ENCODE measurements at regions not wholly inside any gene's neighbourhood (a gene's known extent, or its start where the extent isn't known, plus 50 kb on each side); places are given as distances from the start of the nearest gene placed in this dataset.

DNA sequence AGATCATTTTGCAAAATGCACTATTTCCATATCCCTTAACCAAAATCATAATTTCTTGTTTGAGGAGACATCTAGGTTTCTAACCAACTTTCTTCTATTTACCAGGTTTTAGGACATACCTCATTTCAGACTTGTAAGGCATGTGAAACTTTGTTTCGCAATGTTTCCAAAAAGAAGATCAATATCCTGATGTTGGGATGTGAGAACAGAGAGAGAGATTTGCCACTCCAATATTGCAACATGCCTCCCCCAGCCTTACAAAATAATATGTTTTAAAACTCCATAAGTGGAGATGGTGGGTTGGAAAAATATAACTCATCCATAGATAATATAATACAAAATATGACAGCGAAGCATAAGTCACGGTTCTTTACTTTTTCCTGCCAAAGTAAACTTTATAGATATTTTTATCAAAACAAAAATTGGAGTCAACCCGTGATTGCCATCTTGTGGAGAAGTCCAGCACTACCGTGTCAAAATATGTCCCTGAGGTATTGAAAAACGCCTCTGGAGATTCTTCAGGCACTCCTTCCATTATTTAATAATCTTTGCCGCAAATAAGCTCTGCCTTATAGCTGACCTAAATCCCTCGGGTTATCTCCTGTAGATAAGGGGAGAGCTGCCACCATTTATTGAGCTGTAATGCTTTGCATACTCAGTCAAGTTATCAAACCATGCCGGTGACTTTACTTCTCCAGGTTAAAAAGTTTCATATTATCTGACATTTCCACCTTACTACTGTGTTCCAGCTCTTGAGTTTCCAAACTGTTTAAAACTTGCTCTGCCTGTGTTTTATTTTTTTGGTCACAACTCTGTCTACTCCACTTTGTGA is 534.2 kb downstream of the HACE1 start:
- DNase-seq (ENCODE audit: low read depth in 2 of 2): no peak

DNA sequence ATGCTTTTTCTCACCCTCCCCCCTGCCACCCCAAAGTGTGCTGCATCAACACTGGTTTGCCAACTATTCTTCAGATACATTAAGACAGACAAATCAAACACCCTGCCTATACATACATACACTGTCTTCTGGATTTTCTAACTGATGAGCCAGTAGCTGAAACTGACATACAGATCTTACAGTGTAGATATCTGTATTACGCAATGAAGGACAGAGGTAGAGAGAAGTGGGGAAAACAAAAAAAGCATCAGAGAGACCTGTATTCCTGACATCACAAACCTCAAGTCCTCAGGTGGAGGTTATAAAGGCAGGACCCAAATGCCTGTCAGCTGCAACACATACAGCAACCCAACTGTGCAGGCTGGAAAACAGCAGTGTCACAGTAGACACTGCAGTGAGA is 535.4 kb downstream of the HACE1 start:
- no peak for DNase-seq (ENCODE audit: low read depth in 2 of 2)

DNA sequence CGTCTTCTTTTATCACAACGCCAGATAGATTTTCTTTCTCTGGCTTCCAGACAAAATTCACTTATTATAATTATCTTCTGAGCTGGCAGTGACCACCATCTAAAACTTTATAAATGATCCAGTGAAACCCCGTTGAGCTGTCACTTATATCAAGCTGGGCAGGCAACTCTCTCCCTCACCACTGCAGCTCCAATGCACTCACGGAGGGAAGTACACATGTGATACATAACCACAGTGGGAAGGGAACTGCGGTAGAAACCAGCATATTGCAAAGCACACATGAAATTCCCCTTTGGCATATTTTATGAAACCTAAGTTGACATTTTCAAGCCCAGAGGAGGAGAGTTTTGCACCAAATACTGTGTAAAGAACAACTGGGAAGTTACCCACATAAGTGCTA is 536.9 kb downstream of the HACE1 start:
- no peak for DNase-seq (ENCODE audit: low read depth in 2 of 2)

DNA sequence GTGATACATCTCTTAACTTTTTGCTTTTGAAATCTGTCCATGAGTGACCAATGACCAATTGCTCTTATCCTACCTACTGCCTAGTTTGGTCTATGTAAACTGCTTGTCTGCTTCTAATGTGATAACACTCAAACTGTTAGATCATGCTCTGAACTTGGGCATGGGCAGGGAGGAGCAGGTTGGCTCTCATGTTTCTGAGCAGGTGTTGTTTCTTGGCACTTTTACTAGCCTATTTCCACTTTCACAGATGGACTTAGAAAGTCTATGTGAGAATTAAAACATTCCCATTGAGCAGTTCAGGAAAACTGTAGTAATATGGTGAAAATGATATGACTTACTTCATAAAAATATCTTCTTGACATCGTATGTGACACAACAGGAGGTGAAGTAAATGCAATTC is 538.4 kb downstream of the HACE1 start:
- no peak for DNase-seq (ENCODE audit: low read depth in 2 of 2)

DNA sequence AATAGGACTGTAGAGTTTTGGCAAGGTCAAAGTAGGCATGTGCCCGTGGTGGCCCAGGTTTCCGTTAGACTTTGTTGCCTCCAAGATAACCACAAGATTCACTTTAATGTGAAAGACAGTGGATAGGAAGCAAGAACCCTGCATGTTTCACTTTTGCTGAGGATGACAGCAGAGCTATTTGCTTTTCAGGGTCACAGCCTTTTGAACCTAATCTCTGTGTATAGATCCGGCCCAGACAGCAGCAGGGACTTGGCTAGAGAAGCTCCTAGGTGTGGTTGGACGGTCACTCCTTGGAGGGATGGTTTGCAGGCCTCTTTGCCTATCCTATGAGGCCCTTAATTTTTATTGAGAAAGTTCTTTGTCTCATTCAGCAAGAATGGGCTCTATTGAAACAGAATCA is 538.8 kb downstream of the HACE1 start:
- DNase-seq (ENCODE audit: low read depth in 2 of 2): no peak

DNA sequence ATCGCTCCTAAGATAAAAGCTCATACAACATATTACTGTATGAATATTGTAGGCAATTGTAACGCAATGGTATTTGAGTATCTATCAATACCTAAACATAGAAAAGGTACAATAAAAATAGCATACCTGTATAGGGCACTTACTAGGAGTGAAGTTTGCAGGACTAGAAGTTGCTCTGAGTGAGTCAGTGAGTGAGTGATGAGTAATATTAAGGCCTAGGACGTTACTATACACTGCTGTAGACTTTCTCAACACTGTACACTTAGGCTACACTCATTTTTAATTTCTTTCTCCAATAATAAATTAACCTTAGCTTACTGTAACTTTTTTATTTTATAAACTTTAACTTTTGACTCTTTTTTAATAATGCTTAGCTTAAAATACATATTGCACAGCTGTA is 546.9 kb downstream of the HACE1 start:
- DNase-seq (ENCODE audit: low read depth in 2 of 2): no peak

DNA sequence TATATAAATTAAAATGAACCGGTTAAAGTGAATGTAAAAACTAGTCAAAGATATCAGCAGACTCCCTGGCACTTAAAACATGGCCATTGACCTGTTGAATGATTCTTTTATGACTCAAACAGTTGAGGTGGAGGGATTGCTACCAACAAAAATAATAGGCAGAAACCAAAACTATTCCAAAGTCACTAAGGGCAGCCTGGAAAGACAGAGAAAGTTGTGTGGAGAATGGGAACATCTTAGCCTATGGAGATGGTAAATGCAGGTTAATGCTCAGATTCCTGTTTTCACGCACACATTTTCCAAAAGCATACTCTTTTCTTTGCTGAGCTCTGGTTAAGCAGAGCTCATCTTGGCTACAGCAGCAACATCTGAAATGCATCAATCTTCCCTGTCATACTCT is 553.5 kb downstream of the HACE1 start:
- DNase-seq (ENCODE audit: low read depth in 2 of 2): no peak

DNA sequence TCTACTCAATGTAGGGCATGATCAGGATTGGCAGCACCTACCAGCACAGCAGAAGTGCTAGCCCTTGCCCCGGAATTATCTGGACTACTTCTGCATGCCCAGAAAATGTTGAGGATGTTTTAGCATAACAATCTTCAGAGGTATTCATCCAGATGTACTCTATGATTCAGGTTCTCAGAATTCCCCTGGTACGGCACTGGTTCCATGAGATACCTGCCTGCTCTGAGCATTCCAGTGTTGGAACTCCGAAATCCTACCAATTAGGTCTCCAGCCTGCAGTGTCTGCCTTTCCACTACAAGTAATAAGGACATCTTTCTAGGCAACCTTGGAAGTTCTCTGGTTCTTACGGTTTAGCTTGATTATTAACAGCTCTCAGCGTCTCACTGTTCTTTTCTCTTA is 554.5 kb downstream of the HACE1 start:
- no peak for DNase-seq (ENCODE audit: low read depth in 2 of 2)

DNA sequence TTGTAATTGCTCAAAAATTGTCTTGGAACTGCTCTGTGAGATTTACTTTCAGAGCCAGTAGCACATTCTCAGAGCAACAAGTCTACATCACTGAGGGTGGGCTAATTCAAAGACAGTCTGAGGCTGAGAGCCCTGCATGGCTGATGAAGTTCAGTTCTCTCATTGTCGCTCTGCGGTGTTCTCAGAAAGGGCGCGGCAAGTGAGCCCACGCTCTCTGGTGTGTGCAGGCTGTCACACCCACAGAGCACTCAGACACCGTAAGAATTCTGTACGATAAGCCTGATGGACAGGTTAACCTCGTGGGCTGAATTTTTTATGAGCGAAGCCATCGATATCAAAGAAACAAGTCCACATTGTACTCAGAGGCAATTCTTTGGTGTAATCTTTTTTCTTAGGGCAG is 557.8 kb downstream of the HACE1 start:
- DNase-seq (ENCODE audit: low read depth in 2 of 2): no peak

DNA sequence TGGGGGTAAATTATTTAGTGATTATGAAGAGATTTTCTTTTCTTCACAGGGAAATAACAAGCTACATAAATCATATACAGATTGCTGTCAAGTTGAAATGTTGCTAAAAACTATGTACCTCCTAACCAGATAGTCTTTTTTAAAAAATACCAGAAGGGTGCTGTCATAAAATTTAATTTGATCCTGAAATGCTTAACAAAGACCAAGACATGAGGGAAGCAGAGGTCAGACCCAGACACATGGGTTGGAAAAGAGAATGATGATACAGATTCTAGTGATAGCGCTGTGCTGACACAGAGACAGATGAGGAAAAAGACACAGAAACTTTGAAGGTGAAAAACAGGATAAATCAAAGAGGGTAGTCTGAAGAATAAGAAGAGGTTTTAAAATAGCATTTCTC is 573.1 kb downstream of the HACE1 start:
- DNase-seq (ENCODE audit: low read depth in 2 of 2): no peak

DNA sequence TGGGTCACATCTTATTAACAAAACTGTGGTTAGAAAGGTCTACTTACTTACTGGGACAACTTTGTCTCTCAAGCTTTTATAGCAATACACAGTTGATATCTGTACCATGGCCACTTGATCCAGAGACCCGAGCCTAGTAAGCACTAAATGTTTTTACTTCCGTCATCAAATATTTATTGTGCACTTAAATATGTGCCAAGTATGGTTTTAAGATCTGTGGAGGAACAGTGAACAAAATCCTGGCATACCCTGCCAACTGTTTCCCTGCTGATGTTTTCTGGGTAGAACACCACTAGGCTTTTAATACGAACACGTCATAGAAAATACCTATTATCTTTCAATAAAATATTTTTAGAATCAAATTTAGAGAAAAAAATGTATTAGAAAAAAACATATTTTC is 574.8 kb downstream of the HACE1 start:
- DNase-seq (ENCODE audit: low read depth in 2 of 2): no peak

DNA sequence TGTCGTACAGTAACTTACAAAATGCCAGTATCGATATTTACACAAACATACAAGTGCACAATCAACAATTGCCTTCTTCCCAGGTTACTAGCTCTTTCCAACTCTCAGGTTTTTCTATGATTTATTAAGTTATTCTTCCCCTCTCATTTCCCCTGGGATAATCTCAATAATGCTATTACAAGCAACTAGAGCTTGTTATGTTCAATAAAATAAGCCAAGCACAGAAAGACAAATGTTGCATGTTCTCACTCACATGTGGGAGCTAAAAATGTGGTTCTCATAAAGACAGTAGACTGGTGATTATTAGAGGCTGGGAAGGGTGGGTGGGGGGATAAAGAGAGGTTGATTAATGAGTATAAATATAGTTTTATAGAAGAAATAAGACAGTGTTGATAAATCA is 577.1 kb downstream of the HACE1 start:
- DNase-seq (ENCODE audit: low read depth in 2 of 2): no peak

DNA sequence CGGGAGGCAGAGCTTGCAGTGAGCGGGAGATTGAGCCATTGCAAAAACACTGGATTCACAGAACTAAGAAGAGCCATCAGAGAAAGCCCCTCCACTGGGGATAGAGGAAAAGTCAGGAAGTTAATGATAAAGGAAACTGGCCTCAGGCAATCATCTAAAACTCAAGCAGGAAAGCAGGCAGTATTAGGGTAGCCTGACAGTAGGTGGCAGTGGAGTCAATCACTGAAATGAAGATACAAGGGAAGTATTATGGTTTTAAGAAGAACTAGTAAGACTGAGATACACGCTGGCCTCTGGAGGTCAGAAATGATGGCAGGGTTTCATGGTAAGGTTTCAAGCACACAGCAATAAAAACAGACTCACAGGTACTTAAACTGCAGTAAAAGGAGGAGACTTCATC is 578.3 kb downstream of the HACE1 start:
- no peak for DNase-seq (ENCODE audit: low read depth in 2 of 2)

DNA sequence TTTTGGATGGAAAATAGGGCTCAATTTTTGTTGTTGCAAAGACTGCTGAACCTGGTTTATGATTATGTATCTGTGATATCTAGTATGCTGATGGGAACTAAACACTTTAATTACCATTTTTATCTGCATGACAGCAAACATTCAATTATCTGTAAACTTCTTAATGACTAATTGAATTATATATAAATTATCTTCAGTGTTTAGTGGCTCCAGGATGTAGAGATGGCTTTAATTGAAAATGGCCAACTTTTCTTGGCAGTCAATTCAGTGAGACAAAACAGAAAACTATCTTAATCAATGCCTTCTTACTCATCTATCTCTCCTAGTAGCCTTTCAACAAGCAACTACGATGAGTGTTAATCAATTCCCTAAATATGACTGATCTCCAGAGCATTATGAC is 591.3 kb downstream of the HACE1 start:
- no peak for DNase-seq (ENCODE audit: low read depth in 2 of 2)

DNA sequence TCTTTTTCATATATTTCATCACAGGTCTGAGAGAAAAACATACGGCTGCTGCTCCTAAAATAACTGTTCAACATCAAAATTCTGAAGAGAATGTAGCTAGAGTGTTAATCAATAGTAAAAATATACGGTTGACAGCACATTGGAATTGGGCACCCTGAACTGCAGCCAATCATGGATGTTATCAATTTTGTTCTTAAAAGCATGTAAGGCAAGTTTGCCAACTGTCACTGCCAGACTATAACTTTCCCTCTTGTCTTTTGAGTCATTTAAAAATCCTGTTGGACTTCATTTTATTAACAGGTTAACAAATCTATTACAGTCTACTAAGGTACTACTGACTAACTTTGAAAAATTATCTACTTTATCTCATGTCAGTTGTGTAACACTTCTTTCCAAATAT is 592.8 kb downstream of the HACE1 start:
- DNase-seq (ENCODE audit: low read depth in 2 of 2): no peak

DNA sequence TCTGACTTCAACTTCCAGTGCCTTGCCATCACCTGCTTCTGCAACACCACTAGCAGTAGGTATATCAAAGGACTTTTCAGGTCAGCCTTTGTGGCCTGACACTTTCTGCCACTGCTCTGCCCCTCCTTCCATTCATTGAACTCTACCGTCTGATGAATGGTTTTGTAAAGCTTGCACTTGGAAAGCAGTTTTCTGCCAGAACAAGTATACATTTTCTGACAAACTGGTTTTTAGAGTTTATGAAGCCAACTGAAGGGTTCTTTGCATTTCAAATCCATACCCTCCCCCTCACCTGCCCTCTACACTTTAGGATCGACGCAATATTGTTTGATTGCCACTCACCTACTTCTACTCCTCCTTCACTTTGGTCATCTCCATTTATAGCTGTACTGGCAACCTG is 603.1 kb downstream of the HACE1 start:
- DNase-seq (ENCODE audit: low read depth in 2 of 2): no peak

DNA sequence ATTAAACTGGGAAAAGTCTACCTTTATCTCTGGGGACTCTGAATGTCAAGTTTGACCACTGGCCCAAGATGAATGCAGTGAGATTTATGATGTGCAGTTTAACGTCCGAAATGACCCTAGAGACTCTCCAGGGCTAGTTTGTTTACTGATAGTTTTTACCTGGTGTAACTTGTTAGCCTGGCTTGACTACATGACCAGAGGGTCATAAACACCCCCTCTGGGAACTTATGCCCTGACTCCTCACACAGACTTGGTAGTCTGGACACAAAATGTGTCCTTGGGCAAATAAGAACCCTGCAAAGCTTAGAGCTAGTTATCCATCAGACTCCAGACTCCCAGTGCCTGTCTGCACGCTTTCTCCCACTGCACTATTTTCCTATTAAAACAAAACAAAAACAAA is 606.5 kb downstream of the HACE1 start:
- DNase-seq (ENCODE audit: low read depth in 2 of 2): no peak

DNA sequence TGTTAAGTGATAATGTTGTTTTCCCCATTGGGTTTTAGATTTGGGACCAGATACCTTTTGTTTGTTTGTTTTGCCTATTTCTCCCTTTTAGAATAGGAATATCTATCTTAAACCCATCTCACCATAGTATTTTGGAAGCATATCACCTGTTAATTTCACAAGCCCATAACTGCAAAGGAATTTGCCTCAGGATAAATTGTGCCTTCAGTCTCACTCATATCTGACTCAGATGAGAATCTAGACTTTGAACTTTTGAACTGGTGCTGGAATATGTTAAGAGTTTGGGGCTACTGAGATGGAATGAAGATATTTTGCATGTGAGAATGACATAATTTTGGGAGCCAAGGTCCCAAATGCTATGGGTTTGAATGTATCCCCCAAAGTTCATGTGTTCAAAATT is 607.4 kb downstream of the HACE1 start:
- no peak for DNase-seq (ENCODE audit: low read depth in 2 of 2)

DNA sequence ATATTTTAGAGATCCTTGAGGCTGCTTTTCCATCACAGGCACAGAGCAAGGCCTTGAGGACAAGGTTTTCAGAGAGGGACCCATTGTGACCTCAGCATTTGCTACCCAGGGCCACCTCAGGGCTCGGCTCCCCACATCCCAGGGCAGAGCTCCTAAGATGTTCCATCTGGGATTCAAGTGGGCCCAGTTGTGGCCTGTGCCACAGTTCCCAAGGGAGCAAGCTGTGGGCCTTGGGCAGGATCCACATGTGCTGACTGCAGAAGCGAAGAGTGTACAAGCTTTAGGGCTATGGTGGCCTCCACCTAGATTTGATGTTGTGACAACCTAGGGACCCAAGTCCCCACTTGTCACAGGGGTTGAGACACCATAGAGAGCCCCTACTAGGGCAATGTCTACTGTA is 608.1 kb downstream of the HACE1 start:
- DNase-seq (ENCODE audit: low read depth in 2 of 2): no peak

DNA sequence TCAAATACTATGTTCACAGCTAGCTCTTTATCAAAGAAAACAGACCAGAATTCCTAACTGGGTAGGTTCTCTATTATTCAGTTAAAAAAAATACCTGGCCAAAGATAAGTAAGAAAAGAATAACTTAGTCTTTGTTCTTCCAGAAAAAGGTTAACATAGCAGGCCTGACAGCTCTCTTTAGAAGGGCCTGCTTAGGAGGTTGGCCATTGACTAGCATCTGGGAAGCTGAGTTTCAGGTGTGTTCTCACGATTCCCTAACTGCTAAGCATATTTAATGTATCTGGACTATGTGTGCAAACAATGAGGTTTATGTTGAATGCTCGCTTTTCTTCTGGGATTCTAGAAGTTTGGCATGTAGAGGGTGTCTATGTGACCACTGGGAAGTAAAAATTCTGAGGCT is 618.9 kb downstream of the HACE1 start:
- no peak for DNase-seq (ENCODE audit: low read depth in 2 of 2)

DNA sequence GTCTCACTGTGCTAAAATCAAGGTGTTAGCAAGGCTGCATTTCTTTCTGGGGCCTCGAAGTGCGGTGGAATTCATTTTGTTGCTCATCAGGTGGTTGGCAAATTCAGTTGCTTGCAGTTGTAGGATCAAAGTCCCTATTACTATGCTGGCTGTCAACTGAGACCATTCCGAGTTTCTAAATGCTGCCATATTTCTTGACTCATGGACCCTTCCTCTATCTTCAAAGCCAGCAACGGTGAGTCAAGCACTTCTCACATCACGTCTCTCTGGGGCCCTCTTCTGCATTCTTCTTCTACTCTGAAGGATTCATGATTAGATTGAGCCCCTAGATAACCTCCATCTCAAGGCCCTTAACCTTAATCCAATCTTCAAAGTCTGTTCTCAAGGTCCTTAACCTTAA is 619.7 kb downstream of the HACE1 start:
- no peak for DNase-seq (ENCODE audit: low read depth in 2 of 2)

DNA sequence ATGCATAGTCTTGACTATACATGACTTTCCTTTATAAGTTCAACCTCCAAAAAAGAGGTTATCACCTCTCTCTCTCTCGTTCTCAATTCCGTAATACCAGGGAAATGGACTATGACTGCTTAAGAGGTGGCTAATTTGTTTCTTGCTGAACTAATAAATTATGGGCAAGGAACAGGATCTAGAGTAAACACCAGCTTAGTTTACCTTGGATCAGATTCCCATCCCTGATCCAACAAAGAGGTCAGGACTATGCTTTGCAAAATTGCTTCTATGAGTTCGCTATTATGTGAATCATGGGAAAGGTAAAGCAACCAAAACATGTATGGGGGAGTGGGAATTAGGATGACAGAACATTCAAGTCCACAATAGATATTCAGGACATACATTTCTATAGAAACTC is 630.7 kb downstream of the HACE1 start:
- DNase-seq (ENCODE audit: low read depth in 2 of 2): no peak

DNA sequence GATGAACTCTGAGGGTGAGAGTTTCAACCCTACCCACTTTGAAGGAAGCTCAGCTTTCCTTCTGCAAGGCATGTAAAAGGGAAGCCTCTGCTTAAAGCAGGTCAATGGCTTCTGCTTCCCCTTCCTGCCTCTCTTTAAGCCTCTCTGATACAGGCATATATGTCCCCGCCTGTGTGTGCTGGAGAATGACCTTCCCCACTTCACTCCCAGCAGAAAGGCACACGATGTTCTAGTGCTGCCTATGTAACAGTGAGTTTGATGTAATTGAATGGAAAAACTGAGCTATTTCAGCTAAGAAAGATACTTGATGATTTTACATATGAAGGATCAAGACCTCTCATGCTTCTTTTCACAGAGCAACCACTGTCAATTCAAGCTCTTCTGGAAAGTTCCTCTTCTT is 632.2 kb downstream of the HACE1 start:
- no peak for DNase-seq (ENCODE audit: low read depth in 2 of 2)

DNA sequence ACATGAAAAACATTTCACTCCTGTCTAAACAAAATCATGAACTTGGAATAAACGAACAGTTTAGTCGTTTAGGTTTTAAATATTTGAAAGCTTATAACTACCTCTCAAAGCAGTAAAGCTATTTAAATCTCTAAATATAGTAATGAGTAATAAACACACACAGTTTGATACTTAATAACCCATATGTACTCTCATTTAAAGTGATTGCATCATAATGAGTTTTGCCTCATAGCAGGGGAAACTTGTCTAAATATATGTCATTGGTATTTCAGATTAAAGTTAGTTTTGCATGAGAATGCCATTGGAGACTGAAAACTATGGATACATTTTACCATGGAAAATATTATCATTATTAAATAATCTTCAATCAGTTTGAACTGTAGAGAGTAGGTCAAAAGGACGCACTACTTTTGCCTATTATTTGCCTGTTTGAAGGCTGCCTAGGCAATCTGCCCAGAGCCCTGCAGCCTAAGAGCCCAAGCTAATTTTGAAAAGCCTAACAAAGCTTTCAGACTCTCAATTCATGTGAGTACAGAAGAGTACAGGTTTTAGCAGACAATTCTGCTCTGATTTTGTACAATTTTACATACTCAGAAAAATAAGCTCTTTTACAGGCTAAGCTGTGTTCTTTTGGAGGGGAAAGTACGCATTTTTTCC is 632.8 kb downstream of the HACE1 start:
- DNase-seq (ENCODE audit: low read depth in 2 of 2): no peak

Measured in stimulated activated CD4-positive, alpha-beta T cell treated with anti-CD3 and anti-CD28 coated beads, Interleukin-1b, Interleukin-23, amount 100 ng/mL, for 1 hour (primary cell).